ENCODE measurements at regions not wholly inside any gene's neighbourhood (a gene's known extent, or its start where the extent isn't known, plus 50 kb on each side); places are given as distances from the start of the nearest gene placed in this dataset.

- no peak for DNase-seq
Measured at GRCh38 chr20:62581806-62582205, 60.5 kb upstream of the SLCO4A1 start.

GRCh38 chr20:62583424-62583920 is 58.8 kb upstream of the SLCO4A1 start:
- no peak for DNase-seq

DNA sequence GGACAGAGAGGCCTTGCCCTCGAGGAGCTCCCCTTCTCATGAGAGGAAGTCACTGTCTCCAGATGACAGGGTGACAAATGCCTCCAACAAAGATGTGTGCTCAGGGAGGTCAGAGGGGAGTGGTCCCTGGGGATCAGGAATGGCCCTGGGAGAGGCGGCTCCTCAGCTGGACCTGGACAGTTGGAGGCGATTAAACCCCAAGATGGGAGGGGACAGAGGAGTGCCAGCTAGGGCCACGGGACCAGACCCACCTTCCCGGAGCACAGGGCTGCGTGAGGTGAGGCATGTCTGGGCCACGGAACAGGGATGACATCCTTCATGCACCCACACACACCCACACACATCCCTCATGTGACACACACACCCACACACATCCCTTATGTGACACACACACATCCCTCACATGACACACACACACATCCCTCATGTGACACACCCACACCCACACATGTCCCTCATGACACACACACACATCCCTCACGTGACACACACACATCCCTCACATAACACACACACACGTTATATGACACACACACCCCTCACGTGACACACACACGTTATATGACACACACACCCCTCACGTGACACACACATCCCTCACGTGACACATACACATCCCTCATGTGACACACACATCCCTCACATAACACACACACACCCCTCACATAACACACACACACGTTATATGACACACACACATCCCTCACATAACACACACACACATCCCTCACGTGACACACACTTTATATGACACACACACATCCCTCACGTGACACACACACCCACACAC is 57.4 kb upstream of the SLCO4A1 start:
- DNase-seq, result no peak

DNA sequence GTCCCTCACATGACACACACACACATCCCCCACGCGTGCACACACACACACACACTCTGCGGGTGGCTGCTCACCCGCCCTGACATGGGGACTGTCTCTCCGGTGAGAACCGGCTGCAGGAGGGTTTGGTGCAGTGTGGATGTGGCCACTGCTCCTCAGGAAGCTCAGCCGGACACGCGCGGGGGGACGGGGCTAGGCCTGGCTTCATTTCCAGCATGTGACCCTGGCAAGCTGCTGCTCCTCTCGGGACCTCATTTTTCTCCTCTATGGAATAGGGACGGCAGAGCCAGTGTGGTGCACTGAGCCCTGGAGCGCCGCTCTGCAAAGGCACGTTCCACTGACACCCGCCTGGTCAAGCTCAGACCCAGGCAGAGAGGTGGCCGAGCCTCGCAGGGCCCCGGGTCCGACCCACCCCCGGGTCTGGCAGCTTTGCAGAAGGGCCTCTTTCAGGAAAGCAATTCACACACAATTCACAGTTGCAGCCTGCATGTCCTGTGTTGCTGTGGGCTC is 56.8 kb upstream of the SLCO4A1 start:
- no peak for DNase-seq

- DNase-seq, result no peak
Measured at GRCh38 chr20:62586799-62587198, 55.5 kb upstream of the SLCO4A1 start.

DNA sequence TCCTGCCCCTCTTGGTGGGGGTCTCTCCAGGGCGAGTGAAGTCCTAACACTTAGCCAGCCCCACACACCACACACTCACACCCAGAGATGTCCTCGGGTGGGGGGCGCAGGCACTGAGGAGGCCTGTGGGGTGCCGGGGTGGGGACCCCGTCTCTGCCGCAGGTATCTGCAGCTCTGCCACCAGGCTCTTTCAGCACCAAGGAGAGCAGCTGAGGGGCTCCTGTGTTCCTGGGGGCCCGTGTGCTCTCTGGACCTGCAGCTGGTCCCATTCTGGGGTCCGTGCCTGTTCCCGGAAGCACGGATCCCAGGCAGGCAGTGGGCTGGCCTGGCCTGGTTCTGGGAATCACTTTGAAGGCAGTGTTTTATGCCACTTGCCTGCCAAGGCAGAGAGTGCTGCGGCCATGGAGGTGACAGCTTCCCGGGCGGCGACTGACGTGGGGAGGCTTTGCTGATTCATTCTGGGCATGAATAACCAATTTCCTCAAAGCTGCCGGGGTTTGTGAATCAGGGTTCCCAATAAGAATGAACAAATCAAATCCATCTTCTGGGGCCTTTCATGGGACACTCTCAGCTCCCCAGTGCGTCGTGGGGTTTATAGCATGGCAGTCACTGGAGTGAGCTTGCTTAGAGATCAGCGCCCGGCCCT is 54.4 kb upstream of the SLCO4A1 start:
- no peak for DNase-seq

- DNase-seq, result no peak
Measured at GRCh38 chr20:62588458-62589149, 53.7 kb upstream of the SLCO4A1 start.

DNA sequence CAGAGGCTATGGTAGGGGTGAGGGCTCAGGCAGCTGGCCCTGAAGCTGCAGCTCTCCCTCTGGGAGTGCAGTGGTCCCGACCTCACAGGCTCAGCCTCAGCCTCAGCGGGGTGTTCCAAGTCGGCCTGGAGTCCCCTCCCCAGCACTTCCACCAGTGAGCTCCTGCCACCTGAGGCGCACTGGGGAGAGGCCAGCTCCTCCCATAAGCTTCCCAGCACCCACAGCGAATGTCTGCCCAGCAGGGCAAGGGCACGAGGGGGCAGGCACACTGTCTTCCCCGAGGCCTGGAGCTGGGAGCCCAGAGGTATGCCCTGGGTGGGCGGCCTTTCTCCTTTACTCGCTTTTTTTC is 53.2 kb upstream of the SLCO4A1 start:
- DNase-seq, result no peak

DNA sequence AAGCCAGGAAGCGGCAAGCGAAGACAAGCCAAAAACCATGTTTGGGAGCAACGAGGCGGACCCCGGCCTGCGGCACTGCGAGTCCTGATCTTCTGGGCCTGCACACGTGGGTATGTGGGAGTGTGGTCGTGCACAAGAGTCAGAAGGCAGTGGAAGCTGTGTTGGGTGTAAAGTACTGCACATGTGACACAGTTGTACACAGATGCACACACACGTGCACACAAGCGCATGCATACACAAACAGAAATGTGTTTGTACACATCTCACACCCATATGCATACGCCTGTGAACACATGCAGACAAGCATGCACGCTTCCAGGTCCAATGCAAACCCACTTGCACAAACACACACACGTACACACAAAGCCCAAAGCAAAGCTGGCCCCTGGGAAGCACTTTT is 52.6 kb upstream of the SLCO4A1 start:
- DNase-seq, result no peak

DNA sequence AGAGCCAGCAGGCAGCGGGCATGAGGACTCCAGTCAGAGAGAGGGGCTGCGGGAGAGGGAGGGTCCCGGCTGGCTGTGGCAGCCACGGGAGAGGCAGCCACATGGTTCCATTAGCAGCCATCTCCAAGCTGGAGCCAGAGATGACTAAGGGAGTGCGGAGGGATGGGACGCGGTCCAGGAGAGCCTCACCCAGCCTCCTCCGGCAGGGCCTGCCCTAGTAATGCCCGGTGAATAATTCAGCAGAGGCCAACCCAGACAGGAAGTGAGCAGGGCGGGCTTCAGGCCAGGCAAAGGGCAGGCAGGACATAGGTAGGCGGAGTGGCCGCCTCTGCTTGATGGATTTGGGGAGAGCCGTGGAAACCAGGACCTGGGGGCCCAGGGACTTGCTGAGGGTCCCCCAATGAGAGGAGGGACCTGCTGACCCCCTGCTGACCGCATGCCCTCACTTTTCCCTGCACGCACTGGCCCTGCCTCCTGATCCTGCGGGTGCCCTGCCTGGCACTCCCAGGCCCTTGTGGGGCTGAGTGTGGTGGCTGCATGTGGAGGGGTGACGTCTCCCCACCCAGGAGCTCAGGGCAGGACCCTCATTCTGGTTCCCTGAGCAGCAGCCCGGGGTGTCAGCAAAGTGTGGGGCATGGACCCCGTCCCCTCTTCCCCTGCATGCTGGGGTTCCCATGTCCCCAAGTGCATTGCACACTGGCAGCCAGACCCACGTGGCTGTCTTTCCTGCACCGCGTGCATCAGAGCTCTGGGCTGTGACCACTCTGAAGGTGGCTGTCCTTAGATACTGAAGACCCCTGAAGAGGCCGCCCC is 51.8 kb upstream of the SLCO4A1 start:
- no peak for DNase-seq

- no peak for DNase-seq
Measured at GRCh38 chr20:62591122-62591468, 51.2 kb upstream of the SLCO4A1 start.

- DNase-seq, result no peak
Measured at GRCh38 chr20:62591591-62591990, 50.7 kb upstream of the SLCO4A1 start.
